HuH-7 (cell line): ENCODE measurements at regions not wholly inside any gene's neighbourhood (a gene's known extent, or its start where the extent isn't known, plus 50 kb on each side); places are given as distances from the start of the nearest gene placed in this dataset.
A peak's percentile ranks its signal among the peaks of the same experiment; 100 is the strongest.

Experiments used
- DNase-seq: peaks from one replicate; pipeline ENCODE4 v3.0.0; 2011; ENCODE audit warnings: low spot score

DNA sequence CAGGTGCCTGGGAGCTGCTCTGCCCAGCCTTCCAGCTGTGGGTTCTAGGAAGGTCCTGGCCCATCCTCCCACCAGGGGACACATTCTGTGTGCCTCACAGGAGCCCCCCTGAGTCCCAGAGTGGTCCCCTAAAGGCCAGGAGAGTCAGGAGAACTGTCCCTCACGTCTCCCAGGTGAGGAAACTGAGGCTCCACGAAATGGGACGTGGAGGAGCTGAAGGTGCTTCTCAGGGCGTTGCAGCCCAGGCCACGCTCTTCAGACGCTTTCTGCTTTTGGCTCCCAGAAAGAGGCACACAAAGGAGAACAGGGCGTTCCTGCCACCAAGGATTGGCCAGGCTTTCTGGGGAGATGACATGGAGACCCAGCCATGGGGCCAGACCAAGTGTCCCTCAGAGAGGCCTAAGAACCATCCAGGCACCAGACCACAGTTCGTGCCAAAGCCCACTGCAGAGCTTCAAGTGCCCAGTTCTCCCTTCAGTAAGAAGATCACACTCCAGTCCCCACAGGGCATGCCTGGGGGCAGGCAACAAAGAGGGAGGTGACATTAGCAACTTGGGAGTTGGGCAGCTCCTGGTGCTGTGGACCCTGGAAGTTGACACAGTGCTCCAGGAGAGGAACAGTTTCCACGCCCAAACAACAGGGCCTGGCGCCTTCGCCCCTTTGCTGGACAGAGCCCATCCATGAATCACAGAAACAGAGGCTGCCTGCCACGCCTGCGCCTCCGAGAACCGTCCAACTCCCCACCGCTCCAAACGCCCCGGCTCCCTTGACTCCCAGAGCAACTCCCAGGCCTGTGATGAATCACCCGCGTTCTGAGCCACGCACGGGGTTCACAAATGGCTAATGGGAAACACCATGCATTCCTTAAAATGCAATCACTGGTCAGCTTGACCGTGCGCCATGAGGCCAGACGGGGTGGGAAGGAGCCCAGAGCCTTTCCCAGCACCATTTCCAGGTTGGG is 589.2 kb downstream of the BRD1 start:
- no peak for DNase-seq

DNA sequence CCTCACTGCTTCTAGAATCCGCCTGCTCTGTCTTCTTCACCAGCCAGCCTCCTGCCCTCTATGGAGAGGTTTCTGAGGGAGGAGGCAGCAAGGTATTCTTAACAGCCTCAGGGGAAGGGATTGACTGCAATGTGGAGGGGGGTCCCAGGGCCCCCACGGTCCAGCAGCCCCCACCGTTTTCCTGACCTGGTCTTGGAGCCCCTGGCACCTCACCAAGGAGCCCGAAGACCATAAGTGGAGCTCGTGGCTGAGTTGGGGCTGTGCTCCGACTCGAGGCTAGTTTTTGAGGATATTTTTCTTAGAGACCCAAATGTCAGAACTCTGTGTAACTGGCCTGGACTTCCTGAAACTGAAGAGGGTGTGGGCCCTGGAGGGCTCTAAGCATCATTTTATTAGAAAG is 590.0 kb downstream of the BRD1 start:
- no peak for DNase-seq

DNA sequence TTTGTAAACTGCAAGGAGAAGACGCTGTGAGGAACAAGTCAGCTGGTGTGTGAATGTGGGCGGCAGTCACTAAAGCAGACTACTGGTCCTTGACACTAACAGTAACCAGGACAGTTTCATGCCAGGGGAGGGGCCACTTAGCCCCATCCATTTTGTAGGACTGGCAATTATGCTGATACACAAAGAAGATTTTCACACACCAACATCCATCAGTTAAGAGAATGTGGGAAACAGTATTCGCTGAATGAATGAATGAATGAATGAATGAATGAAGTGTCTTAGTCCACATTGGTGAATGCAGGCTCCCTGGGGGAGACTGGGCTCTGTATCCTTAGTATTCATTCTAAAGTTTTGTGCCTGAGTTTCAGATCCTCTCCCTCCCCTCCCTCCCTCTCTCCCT is 590.4 kb downstream of the BRD1 start:
- DNase-seq: no peak

DNA sequence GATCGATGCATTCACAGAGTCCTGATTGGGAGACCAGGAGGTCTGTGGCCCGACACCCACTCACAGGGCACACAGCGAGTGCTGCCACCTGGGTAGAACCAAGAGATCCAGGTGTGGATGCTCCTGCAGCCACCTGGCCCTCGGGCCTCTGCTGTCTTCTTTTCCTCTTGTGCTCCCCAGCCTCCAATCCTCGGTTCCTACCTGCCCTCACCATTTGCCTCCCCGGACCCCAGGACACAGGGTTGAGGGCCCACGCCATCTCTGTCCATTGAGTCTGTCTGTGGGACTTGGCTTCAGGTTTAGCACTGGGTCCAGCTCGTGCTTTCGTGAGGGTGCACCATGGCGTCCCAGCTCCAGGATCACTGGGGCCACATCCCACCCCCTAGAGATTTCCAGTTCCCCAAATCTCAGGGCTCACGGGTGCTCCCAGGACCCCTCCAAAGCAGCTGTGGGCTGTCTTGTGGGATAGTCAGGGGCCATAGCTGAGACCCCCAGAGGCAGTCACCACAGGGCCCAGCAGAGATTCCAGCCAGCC is 591.1 kb downstream of the BRD1 start:
- no peak for DNase-seq

DNA sequence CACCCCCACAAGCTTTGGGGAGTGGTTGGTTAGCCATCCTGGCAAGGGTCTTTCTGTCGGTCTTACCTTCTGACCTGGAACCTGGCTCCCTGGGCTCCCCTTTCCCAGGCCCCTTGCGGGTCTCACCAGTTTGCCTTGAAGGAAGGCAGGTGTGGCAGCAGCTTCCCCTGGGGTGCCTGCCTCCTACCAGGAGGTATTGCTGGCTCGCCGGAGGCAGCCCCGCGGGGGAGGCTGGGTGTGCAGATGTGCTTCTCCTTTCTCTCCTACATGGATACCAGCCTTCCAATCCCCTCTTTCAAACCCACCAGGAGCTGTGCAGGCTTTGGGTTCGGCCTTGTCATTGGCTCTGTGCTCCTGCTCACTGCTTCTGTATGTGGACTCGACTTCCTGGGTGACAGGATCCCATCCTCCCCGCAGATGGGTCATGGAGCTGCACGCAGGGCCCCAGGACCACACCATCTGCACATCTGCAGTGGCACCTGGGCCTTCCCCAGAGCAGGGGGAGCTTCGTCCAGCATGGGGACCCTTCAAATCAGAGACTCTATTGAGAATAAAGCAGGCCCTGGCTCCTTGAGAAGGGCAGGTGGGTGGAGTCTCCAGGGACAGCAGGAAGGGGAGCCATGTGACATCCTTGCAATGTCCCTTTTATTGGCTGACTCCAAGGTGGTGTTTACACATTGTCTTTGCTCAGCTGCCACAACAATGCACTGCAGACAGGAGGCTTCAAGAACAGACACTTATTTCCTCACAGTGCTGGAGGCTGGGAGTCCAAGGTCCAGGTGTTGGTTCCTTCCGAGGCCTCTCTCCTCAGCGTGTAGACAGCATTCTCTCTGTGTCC is 592.0 kb downstream of the BRD1 start:
- no peak for DNase-seq

DNA sequence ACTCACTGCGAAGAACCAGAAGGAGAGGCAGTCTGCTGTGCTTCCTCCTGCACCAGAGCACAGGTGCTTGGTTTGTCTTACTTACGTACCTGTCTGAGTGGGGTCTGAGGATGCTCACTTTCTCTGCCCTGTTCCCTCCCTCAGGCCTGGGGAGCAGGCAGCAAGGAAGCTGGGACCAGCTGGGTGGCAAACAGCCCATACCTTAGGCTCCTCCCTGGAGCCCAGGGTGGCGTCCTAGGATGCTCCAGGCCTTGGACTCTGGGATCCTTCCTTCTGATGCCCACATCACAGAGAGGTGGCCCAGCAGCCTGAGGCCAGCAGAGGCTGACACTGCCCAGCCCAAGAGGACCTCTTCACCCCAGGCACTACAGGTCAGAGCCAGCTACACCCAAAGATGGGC is 593.2 kb downstream of the BRD1 start:
- DNase-seq: no peak

DNA sequence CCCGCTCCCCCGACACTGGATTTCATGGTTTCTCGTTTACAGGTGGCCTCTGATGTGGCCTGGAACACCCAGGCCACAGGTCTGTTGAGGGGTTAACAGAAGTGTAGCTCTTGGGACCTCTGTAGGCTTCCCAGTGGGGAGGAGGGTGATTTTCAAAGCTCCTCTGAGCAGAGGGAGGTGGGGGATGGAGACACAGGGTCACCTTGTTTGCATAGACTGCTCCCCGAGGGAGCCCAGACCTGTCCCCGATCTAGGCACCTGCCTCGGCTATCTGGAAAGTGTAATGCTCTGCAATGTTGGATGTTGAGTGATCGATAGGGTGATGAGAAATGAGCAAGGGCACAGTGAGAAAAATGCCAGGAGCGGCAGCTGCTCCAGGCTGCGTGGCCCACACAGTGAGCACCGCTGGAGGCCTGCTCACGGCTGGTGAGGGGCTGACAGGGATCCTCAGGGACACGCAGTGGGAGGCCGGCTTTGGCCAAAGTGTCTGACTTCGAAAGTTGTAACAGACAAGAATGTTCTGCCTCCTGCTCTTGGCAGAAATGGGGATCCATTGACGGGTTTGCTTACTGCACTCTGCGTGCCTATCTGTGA is 594.1 kb downstream of the BRD1 start:
- no peak for DNase-seq

DNA sequence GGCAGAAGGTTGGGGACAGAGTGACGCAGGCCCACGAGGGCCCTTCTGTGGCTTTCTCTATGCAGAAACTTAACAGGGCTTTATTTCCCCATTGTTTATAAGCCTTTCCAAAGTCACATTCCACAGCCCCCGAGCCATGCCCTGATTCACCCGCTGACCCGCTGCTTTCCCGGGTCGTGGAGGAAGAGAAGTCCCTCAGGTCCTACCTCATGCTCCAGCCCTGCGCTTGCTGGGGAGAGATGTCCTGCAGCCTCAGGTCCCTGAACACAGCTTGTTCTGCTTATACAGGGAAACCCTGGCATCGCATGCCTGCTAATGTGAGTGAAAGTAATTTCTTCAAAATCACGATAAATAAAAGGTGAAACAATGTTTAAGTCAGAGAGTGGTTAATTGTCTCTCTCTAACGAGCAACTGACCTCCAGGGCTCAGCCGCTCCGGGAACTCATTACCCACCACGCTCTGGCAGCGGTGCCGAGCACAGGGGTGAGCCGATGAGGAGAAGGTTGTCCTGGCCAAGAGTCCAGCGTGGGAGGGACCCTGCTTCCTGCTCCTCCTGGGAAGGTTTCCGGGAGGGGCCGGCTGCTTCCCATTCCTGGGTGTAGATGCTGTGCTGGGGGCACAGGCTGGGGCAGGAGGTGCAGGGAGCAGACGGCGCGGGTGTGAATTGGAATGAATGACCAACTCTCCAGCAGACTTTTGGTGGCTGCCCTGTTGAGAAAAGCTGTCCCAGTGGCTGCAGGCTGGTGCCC is 595.2 kb downstream of the BRD1 start:
- DNase-seq: no peak

DNA sequence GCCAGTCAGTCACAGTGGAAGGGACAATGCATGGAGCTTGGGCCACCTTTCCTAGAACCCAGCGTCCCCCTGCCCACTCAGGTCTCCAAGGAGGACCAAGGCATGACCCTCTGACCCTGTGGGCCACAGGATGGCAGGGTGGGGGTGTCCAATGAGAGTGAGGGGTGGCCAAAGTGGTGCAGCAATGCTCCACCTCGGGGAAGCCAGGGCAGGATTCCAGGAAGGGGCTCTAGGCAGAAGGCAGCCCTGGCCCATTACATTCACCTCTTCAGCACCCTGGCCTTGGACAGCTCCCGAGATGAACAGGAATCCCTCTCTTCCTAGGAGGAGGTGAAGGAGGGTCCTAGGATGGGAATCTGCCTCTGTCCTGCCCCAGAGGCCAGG is 597.5 kb downstream of the BRD1 start:
- peak; percentile 28 for DNase-seq

DNA sequence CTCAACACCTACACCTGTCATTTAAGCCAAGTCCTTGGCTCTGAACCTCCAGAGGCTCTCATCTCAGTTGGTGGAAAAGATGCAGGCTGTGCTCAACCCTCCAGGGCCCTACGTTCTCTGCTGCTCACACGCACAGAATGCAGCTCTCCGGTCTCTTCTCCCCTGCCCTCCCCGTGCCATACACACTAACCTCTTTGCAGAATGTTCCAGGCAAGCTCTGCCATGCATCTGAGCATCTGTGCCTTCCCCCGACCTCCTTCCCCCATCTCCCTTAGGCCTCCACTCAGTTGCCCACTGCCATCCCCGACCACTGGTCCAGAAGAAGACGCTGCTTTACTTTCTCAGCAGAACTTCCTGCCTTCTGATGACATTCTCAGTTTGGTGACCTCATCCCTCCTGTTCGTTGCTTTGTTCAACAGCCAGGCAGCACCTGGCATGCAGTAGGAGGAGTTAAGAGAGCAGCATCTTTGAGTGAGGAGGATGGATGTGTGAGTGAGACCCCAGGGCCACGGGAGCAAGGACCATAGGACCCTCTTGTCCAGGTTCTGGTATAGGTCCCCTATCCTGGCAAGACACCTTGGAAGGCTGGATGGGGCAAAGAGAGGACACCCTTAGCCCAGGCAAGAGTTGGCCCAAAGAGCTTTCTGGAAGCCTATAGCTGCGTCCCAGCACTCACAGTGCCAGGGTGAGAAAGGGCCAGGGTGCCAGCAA is 598.0 kb downstream of the BRD1 start:
- DNase-seq: no peak

DNA sequence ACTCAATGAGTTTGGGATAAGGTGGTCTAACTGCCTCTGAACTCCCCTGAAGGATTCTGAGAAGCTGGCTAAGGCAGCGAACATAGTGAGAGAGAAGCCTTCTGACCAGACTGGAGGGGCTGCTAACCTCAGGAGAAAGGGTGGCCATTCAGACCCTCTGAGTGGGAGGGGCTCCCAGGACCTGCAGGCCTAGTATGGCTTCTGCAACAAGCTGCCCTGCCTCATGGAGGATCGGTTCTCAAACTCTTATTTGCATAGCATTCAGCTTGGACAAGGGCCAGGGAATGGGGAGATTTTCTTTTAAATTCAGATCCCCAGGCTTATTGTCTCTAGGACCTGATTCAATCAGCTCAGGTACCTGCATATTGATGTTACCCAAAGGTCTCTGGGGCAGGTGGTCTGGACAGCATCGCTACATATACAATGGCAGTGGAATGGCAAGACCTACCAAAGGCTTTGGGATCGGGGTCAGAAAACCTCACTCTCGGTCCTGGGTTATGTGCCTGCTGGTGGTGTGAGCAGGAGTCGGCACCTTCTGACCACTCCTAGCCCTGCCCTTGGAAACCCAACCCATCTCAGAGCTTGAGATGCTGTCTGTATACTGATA is 599.1 kb downstream of the BRD1 start:
- no peak for DNase-seq

DNA sequence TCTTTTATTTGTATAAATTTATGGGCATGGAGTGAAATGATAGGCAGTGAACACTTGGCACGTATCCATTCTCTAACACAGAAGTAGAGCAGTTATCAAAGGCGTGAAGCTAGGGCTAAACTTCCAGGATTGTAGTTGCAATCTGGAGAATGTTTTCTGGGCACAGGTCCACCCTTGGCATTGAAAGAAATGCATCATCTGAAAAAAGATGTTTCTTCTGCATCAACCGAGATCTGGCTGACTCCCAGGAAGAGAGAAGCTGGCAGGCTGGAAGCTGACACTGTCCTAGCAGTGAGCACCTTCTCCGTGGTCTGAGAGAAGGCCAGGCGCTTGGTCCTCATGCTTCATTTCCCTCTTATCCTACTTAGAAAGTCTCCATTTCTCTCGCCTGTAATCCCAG is 600.0 kb downstream of the BRD1 start:
- no peak for DNase-seq

DNA sequence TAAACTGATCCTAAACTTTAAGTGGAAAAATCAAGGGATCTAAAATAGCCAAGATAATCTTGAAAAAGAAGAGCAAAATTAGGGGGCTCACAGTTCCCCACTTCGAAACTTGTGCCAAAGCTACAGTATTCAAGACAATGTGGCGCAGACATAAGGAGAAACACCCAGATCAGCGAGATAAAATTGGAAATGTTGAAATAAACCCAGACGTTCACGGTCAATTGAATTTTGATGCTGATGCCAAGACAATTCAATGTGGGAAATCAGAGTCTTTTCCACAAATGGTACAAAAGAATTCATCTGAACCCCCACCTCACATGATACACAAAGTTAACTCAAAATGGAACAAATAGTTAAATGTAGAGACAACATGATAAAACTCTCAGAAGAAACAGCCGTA is 601.6 kb downstream of the BRD1 start:
- DNase-seq: no peak

DNA sequence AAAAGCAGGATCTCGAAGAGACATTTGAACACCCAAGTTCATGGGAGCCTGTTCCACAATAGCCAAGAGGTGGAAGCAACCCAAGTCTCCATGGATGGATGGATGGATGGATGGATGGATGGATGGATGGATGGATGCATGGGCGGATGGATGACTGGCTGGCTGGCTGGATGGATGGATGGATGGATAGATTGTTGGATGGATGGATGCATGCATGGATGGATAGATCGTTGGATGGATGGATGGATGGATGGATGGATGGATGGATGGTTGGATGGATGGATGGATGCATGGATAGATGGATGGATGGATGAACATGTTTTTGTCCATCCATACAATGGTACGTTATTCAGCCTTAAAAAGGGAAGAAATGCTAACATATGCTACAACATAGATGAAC is 603.4 kb downstream of the BRD1 start:
- no peak for DNase-seq

DNA sequence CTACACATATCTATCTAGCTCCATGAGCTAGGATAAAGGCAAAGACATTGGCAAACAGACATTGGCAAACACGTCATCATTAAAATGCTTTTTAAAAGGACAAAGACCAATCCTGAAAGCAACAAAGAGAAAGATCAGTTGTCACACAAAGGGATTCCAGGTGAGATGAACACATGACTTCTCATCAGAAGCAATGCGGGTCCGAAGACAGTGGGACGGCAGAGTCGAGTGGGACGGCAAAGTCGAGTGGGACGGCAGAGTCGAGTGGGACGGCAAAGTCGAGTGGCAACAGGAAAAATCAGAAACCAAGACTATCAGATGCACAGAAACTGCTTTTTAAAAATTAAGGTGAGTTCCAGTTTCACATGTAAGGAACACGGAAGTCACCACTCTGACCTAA is 609.5 kb downstream of the BRD1 start:
- no peak for DNase-seq

DNA sequence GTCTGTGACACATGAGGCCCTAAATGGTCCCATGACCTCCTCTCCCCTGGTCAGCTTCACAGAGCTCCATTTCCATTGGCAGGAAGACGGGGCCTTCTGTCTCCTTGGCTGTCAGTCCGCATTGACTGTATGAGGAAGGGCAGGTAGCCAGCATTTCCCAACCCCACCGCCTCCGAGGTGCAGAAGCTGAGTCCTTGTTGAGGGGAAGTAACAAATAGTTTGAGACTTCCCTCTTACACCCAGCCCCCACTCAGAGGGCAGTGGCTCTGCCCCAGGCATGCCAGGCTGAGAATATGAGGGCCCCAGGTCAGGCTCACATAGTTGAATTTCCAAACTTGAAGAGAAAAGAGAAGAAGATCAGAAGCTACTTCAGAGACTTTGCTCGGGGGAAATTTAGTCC is 611.1 kb downstream of the BRD1 start:
- no peak for DNase-seq

DNA sequence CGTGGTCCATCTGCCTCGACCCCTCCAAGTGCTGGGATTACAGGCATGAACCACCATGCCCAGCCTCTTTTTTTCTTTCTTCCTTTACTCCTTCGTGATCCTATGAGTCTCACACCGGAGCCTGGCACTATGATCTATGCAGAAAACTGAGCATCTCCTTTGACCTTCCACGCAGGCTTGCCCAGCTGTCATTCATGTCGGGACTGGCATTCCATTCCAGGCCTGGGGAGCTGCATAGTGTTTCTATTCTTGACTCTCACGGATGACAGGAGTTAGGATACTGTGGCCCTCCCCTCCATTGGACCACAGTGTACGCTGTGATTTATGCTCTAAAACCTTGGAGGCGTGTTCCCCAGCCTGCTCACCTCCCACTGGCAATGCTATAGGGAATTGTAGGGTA is 611.8 kb downstream of the BRD1 start:
- no peak for DNase-seq

DNA sequence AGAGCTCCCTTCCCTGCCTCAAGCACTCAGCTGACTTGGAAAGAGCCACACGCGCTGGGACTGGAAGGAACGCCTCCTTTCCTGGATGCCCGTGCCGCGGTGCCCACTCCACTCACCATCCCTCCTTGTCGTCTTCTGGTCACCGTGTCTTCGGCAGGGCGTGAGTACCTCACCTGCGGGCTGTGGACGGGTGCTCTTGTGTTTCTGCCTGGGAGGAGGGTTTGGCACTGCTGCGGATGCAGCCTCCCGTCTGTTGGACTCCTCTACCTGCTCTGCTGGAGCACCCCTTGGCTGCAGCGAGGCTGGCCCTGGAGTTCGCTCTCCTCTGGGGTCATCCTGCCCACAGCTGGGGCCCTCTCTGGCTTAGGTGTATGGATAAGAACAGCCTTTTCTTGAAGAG is 612.7 kb downstream of the BRD1 start:
- no peak for DNase-seq

DNA sequence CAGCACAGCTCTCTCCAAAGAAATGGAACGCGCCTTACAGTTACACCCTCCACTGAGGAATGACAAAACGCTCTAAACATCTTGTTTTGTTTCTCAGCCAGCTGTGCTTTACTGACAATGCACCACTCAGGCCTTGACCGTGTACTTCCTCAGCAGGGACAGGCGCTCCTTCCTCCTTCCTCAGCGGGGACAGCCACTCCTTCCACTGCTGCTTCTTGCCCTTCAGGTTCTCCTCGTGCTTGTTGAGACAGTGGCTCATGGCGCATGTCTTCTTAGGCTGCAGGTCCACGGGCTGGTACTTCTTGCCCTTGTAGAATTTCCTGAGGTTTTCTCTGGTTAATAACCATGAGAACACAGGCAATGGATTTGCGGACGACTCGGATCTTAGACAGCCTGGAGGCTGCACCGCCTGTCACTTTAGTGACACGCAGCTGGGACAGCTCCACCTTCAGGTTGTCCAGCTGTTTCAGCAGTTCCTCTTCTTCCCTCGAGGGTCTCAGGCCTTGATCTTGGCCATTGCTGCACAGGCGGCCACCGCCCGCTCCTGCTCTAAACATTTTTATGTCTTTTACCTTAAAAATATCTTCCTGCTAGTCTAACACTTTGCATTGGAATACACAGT is 613.8 kb downstream of the BRD1 start:
- no peak for DNase-seq

DNA sequence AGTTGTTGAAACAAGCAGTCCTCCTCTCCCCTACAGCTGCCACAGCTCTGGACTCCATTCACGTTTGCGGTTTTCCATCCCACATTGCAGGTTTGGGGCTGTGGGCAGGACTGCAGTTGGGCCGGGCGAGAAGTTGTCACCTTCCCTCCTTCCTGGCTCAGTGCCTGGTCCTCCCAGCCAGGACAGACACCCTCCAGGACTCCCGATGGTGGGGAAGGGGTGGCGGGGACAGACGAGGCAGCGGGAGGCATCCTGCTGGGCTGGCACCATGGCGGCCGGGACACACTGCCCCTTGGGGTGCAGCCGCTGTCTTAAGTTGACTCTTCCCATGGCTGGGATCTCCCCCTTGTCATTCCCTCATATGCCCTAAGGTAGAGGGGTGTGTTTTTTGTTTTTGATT is 615.2 kb downstream of the BRD1 start:
- DNase-seq: no peak
